Liver (tissue), 3 donors: ENCODE measurements at regions not wholly inside any gene's neighbourhood (a gene's known extent, or its start where the extent isn't known, plus 50 kb on each side); places are given as distances from the start of the nearest gene placed in this dataset.

ENCODE experiments used
- GABPA ChIP-seq, 2 donors: IDR thresholded peaks in 1 of 2; conservative IDR thresholded peaks in 1 of 2; 2 replicates each; pipeline ENCODE4 v1.6.1; 2016; ENCODE audit warnings: antibody characterized with exemption in 2 of 2, mild to moderate bottlenecking in 1 of 2, moderate library complexity in 1 of 2
- HNF4A ChIP-seq, 2 donors: conservative IDR thresholded peaks; 2 replicates each; pipeline ENCODE4 v1.6.1; 2016; ENCODE audit warnings: antibody characterized with exemption in 2 of 2, mild to moderate bottlenecking in 2 of 2
- JUND ChIP-seq, 2 donors: IDR thresholded peaks; 2 replicates each; pipeline ENCODE4 v1.6.1; 2016; ENCODE audit warnings: antibody characterized with exemption in 2 of 2
- SP1 ChIP-seq: IDR thresholded peaks from 2 replicates; pipeline ENCODE4 v1.6.1; 2018; ENCODE audit warnings: antibody characterized with exemption, mild to moderate bottlenecking
- TF ChIP-seq, protein P1 (sequence below): IDR thresholded peaks from 2 replicates; pipeline ENCODE4 v1.6.1; 2016; ENCODE audit warnings: antibody characterized with exemption
- TF ChIP-seq, protein P2 (sequence below): fragments of 150-350 bp; IDR thresholded peaks from 2 replicates; pipeline ENCODE4 v1.5.1; 2017; ENCODE audit warnings: improper control_type of control experiment, low read depth, low read length; ENCODE audit not compliant: missing input control
- TF ChIP-seq, protein P3 (sequence below): IDR thresholded peaks from 2 replicates; pipeline ENCODE4 v1.6.1; 2016; ENCODE audit warnings: antibody characterized with exemption
- TF ChIP-seq, protein P4 (sequence below): IDR thresholded peaks from 2 replicates; pipeline ENCODE4 v1.6.1; 2016; ENCODE audit warnings: antibody characterized with exemption, mild to moderate bottlenecking
- donor health status: healthy.
- donor health status: healthy.

DNA sequence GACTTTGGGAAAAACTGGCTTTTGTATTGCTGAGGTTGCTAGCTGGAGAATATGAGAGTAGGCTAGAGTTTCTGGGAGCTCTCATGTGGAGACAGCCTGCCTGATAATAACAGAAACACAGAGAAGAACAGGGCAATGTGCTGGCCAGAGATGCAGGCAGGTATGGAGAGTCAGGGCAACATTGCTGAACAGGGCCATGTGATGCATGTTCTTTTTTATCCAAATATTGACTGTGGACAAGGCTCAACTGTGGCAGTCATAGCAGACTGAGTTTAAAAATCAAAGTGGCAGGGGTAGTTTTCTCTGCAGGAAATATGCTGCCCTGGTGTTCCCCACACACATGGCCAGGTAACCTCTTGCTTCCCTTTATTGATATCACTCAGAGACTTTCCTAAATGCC lies 381.1 kb downstream of the RASEF start:
- TF ChIP-seq, protein P1, sequence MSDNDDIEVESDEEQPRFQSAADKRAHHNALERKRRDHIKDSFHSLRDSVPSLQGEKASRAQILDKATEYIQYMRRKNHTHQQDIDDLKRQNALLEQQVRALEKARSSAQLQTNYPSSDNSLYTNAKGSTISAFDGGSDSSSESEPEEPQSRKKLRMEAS = no peak
- TF ChIP-seq JUND (IDR thresholded peaks at IDR 0.05) = no peak
- TF ChIP-seq, protein P2, sequence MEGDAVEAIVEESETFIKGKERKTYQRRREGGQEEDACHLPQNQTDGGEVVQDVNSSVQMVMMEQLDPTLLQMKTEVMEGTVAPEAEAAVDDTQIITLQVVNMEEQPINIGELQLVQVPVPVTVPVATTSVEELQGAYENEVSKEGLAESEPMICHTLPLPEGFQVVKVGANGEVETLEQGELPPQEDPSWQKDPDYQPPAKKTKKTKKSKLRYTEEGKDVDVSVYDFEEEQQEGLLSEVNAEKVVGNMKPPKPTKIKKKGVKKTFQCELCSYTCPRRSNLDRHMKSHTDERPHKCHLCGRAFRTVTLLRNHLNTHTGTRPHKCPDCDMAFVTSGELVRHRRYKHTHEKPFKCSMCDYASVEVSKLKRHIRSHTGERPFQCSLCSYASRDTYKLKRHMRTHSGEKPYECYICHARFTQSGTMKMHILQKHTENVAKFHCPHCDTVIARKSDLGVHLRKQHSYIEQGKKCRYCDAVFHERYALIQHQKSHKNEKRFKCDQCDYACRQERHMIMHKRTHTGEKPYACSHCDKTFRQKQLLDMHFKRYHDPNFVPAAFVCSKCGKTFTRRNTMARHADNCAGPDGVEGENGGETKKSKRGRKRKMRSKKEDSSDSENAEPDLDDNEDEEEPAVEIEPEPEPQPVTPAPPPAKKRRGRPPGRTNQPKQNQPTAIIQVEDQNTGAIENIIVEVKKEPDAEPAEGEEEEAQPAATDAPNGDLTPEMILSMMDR = no peak
- no peak for TF ChIP-seq HNF4A (conservative IDR thresholded peaks at IDR 0.05)
- TF ChIP-seq, protein P3, sequence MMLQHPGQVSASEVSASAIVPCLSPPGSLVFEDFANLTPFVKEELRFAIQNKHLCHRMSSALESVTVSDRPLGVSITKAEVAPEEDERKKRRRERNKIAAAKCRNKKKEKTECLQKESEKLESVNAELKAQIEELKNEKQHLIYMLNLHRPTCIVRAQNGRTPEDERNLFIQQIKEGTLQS = no peak
- no peak for TF ChIP-seq GABPA (IDR thresholded peaks at IDR 0.05 in 1 of 2, conservative IDR thresholded peaks at IDR 0.05 in 1 of 2)
- no peak for TF ChIP-seq SP1
- TF ChIP-seq, protein P4, sequence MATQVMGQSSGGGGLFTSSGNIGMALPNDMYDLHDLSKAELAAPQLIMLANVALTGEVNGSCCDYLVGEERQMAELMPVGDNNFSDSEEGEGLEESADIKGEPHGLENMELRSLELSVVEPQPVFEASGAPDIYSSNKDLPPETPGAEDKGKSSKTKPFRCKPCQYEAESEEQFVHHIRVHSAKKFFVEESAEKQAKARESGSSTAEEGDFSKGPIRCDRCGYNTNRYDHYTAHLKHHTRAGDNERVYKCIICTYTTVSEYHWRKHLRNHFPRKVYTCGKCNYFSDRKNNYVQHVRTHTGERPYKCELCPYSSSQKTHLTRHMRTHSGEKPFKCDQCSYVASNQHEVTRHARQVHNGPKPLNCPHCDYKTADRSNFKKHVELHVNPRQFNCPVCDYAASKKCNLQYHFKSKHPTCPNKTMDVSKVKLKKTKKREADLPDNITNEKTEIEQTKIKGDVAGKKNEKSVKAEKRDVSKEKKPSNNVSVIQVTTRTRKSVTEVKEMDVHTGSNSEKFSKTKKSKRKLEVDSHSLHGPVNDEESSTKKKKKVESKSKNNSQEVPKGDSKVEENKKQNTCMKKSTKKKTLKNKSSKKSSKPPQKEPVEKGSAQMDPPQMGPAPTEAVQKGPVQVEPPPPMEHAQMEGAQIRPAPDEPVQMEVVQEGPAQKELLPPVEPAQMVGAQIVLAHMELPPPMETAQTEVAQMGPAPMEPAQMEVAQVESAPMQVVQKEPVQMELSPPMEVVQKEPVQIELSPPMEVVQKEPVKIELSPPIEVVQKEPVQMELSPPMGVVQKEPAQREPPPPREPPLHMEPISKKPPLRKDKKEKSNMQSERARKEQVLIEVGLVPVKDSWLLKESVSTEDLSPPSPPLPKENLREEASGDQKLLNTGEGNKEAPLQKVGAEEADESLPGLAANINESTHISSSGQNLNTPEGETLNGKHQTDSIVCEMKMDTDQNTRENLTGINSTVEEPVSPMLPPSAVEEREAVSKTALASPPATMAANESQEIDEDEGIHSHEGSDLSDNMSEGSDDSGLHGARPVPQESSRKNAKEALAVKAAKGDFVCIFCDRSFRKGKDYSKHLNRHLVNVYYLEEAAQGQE = no peak
